DOHH2 (cell line): ENCODE measurements at regions not wholly inside any gene's neighbourhood (a gene's known extent, or its start where the extent isn't known, plus 50 kb on each side); places are given as distances from the start of the nearest gene placed in this dataset.

ENCODE experiments used
- H3F3A ChIP-seq: fragments of 200-600 bp; sonication (generic), shearing (Covaris generic); 2 replicates; pipeline ENCODE4 v1.6.0; 2016; ENCODE audit warnings: antibody characterized with exemption, mild to moderate bottlenecking; ENCODE audit not compliant: control insufficient read depth, insufficient read depth
- H3K27ac ChIP-seq: fragments of 200-600 bp; sonication (generic); 2 replicates; pipeline ENCODE4 v1.5.1; 2014; ENCODE audit warnings: low read depth, mild to moderate bottlenecking, low read length, moderate library complexity
- H3K27me3 ChIP-seq: fragments of 200-600 bp; sonication (generic); 2 replicates; pipeline ENCODE4 v1.6.1; 2014; ENCODE audit warnings: mild to moderate bottlenecking, low read length, mixed read lengths; ENCODE audit not compliant: control insufficient read depth
- H3K36me3 ChIP-seq: fragments of 200-600 bp; sonication (generic); 2 replicates; pipeline ENCODE4 v1.6.1; 2014; ENCODE audit warnings: mild to moderate bottlenecking, low read length, moderate library complexity, mixed read lengths; ENCODE audit not compliant: control insufficient read depth
- H3K4me1 ChIP-seq: fragments of 200-600 bp; sonication (generic); 2 replicates; pipeline ENCODE4 v1.6.1; 2014; ENCODE audit warnings: mild to moderate bottlenecking, low read length, mixed read lengths; ENCODE audit not compliant: control insufficient read depth
- H3K4me2 ChIP-seq: fragments of 200-600 bp; sonication (generic); 2 replicates; pipeline ENCODE4 v1.6.0; 2014; ENCODE audit warnings: mild to moderate bottlenecking, low read length, moderate library complexity
- H3K4me3 ChIP-seq: fragments of 200-600 bp; sonication (generic); 2 replicates; pipeline ENCODE4 v1.5.1; 2014; ENCODE audit warnings: mild to moderate bottlenecking, low read length, mixed read lengths
- H3K79me2 ChIP-seq: fragments of 200-600 bp; sonication (generic); 2 replicates; pipeline ENCODE4 v1.6.1; 2014; ENCODE audit warnings: mild to moderate bottlenecking, low read length, mixed read lengths; ENCODE audit not compliant: control insufficient read depth
- H3K9me2 ChIP-seq: fragments of 200-600 bp; sonication (generic); replicated peaks from 2 replicates; pipeline ENCODE4 v1.6.1; 2014; ENCODE audit warnings: mild to moderate bottlenecking, low read length, mixed read lengths; ENCODE audit not compliant: control insufficient read depth
- H3K9me3 ChIP-seq: fragments of 200-600 bp; sonication (generic); 2 replicates; pipeline ENCODE4 v1.6.1; 2014; ENCODE audit warnings: antibody characterized with exemption, low read length, mixed read lengths; ENCODE audit not compliant: control insufficient read depth, insufficient read depth
- H4K20me1 ChIP-seq: fragments of 200-600 bp; sonication (generic); 2 replicates; pipeline ENCODE4 v1.6.0; 2014; ENCODE audit warnings: low read depth, mild to moderate bottlenecking, antibody characterized with exemption, low read length, moderate library complexity; ENCODE audit not compliant: control insufficient read depth, insufficient read depth
- EZH2phosphoT487 ChIP-seq: fragments of 200-600 bp; sonication (generic); IDR thresholded peaks from 2 replicates; pipeline ENCODE4 v1.6.1; 2017; ENCODE audit warnings: borderline replicate concordance, mild to moderate bottlenecking, antibody characterized with exemption, low read length, moderate library complexity, mixed read lengths
- TF ChIP-seq, protein P1 (sequence below): fragments of 200-600 bp; sonication (generic); IDR thresholded peaks from one replicate; pipeline ENCODE4 v1.5.1; 2014; ENCODE audit warnings: antibody characterized with exemption, mild to moderate bottlenecking, low read depth, low read length; ENCODE audit not compliant: poor library complexity, severe bottlenecking

GRCh38 chr6:10156875-10157274, 258.0 kb downstream of the TFAP2A start:
- Histone ChIP-seq H3K4me3 (no peak overlapping the region), H4K20me1 (no peaks in the 10 kb centered on the region), H3K27me3 (no peaks in the 10 kb centered on the region), H3K4me1 (no peaks in the 10 kb centered on the region), H3K9me2 (no peaks in the 10 kb centered on the region), H3K27ac (no peak overlapping the region), H3K79me2 (no peaks in the 10 kb centered on the region), H3F3A (no peaks in the 10 kb centered on the region), H3K9me3 (no peaks in the 10 kb centered on the region), H3K36me3 (no peaks in the 10 kb centered on the region), H3K4me2 (no peak overlapping the region)
- TF ChIP-seq, protein P1, sequence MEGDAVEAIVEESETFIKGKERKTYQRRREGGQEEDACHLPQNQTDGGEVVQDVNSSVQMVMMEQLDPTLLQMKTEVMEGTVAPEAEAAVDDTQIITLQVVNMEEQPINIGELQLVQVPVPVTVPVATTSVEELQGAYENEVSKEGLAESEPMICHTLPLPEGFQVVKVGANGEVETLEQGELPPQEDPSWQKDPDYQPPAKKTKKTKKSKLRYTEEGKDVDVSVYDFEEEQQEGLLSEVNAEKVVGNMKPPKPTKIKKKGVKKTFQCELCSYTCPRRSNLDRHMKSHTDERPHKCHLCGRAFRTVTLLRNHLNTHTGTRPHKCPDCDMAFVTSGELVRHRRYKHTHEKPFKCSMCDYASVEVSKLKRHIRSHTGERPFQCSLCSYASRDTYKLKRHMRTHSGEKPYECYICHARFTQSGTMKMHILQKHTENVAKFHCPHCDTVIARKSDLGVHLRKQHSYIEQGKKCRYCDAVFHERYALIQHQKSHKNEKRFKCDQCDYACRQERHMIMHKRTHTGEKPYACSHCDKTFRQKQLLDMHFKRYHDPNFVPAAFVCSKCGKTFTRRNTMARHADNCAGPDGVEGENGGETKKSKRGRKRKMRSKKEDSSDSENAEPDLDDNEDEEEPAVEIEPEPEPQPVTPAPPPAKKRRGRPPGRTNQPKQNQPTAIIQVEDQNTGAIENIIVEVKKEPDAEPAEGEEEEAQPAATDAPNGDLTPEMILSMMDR = no peak
- TF ChIP-seq EZH2phosphoT487 = no peak

DNA sequence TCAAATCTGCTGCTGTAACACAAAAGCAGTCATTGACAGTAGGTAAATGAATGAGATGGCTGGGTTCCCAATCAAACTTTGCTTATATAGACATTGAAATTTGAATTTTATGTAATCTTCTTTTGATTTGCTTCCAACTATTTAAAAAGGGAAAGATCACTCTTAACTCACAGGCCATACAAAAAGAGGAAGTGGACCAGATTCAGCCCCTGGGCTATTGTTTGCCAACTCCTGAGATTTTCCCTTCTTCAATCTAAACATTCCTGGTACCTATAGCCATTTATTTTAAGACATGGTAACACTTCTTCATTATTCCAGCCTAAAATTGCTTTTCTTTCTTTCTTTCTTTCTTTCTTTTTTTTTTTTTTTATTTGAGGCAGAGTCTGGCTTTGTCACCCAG, 260.6 kb downstream of the TFAP2A start:
- Histone ChIP-seq H3K9me3 (no peaks in the 10 kb centered on the region), H3F3A (no peaks in the 10 kb centered on the region), H4K20me1 (no peaks in the 10 kb centered on the region), H3K36me3 (no peaks in the 10 kb centered on the region), H3K27ac (no peak overlapping the region), H3K4me2 (no peak overlapping the region), H3K9me2 (no peaks in the 10 kb centered on the region), H3K4me3 (no peak overlapping the region), H3K79me2 (no peaks in the 10 kb centered on the region), H3K4me1 (no peaks in the 10 kb centered on the region), H3K27me3 (no peaks in the 10 kb centered on the region)
- TF ChIP-seq, protein P1 = no peak
- TF ChIP-seq EZH2phosphoT487 = no peak

- no peaks in the 10 kb centered on the region for H4K20me1 ChIP-seq
- H3K9me3 ChIP-seq = no peaks in the 10 kb centered on the region
- no peak for TF ChIP-seq EZH2phosphoT487
- TF ChIP-seq, protein P1 = no peak
- H3K9me2 ChIP-seq = no peaks in the 10 kb centered on the region
- no peak overlapping the region for H3K27ac ChIP-seq
- no peaks in the 10 kb centered on the region for H3K27me3 ChIP-seq
- H3F3A ChIP-seq = no peaks in the 10 kb centered on the region
- no peaks in the 10 kb centered on the region for H3K36me3 ChIP-seq
- no peaks in the 10 kb centered on the region for H3K4me1 ChIP-seq
- H3K4me3 ChIP-seq = no peak overlapping the region
- H3K4me2 ChIP-seq = no peak overlapping the region
- H3K79me2 ChIP-seq = no peaks in the 10 kb centered on the region
Observed at GRCh38 chr6:10151144-10151915, 263.5 kb downstream of the TFAP2A start.
